ENCODE measurements at regions not wholly inside any gene's neighbourhood (a gene's known extent, or its start where the extent isn't known, plus 50 kb on each side); places are given as distances from the start of the nearest gene placed in this dataset.
"Not testable (repeated sequence)": the region's sequence is repeated elsewhere in the genome, so short reads cannot be mapped to it uniquely, and the experiment has no call there.

GRCh38 chr9:75540185-75540584 lies 350.3 kb upstream of the PCSK5 start:
- DNase-seq (ENCODE audit: low read depth): no peak

GRCh38 chr9:75541734-75542133 lies 348.7 kb upstream of the PCSK5 start:
- no peak for DNase-seq (ENCODE audit: low read depth)

- DNase-seq (ENCODE audit: low read depth): no peak
Measured at GRCh38 chr9:75544815-75545214, 345.7 kb upstream of the PCSK5 start.

GRCh38 chr9:75545287-75545686 lies 345.2 kb upstream of the PCSK5 start:
- DNase-seq (ENCODE audit: low read depth): no peak

GRCh38 chr9:75548871-75549270 lies 341.6 kb upstream of the PCSK5 start:
- no peak for DNase-seq (ENCODE audit: low read depth)

- no peak for DNase-seq (ENCODE audit: low read depth)
Measured at GRCh38 chr9:75551861-75552260, 338.6 kb upstream of the PCSK5 start.

- no peak for DNase-seq (ENCODE audit: low read depth)
Measured at GRCh38 chr9:75552941-75553340, 337.5 kb upstream of the PCSK5 start.

- DNase-seq (ENCODE audit: low read depth): not testable (repeated sequence)
Measured at GRCh38 chr9:75566813-75567212, 323.7 kb upstream of the PCSK5 start.

- no peak for DNase-seq (ENCODE audit: low read depth)
Measured at GRCh38 chr9:75570538-75570937, 319.9 kb upstream of the PCSK5 start.

GRCh38 chr9:75574569-75574968 lies 315.9 kb upstream of the PCSK5 start:
- no peak for DNase-seq (ENCODE audit: low read depth)

- DNase-seq (ENCODE audit: low read depth): no peak
Measured at GRCh38 chr9:75582870-75583269, 307.6 kb upstream of the PCSK5 start.

GRCh38 chr9:75588808-75589207 lies 301.7 kb upstream of the PCSK5 start:
- DNase-seq (ENCODE audit: low read depth): no peak

GRCh38 chr9:75589497-75589896 lies 301.0 kb upstream of the PCSK5 start:
- DNase-seq (ENCODE audit: low read depth): no peak

- DNase-seq (ENCODE audit: low read depth): no peak
Measured at GRCh38 chr9:75591972-75592371, 298.5 kb upstream of the PCSK5 start.

GRCh38 chr9:75592586-75592985 lies 297.9 kb upstream of the PCSK5 start:
- no peak for DNase-seq (ENCODE audit: low read depth)

- DNase-seq (ENCODE audit: low read depth): no peak
Measured at GRCh38 chr9:75593920-75594319, 296.6 kb upstream of the PCSK5 start.

GRCh38 chr9:75599126-75599525 lies 291.3 kb upstream of the PCSK5 start:
- no peak for DNase-seq (ENCODE audit: low read depth)

- no peak for DNase-seq (ENCODE audit: low read depth)
Measured at GRCh38 chr9:75601280-75601679, 289.2 kb upstream of the PCSK5 start.

- DNase-seq (ENCODE audit: low read depth): no peak
Measured at GRCh38 chr9:75602060-75602459, 288.4 kb upstream of the PCSK5 start.

- no peak for DNase-seq (ENCODE audit: low read depth)
Measured at GRCh38 chr9:75604661-75605060, 285.8 kb upstream of the PCSK5 start.

GRCh38 chr9:75607521-75607920 lies 283.0 kb upstream of the PCSK5 start:
- no peak for DNase-seq (ENCODE audit: low read depth)

GRCh38 chr9:75609401-75609800 lies 281.1 kb upstream of the PCSK5 start:
- DNase-seq (ENCODE audit: low read depth): no peak

GRCh38 chr9:75610246-75610645 lies 280.2 kb upstream of the PCSK5 start:
- no peak for DNase-seq (ENCODE audit: low read depth)

- DNase-seq (ENCODE audit: low read depth): no peak
Measured at GRCh38 chr9:75612205-75612604, 278.3 kb upstream of the PCSK5 start.

GRCh38 chr9:75612754-75613153 lies 277.7 kb upstream of the PCSK5 start:
- DNase-seq (ENCODE audit: low read depth): no peak
